A673 (cell line): ENCODE measurements at regions not wholly inside any gene's neighbourhood (a gene's known extent, or its start where the extent isn't known, plus 50 kb on each side); places are given as distances from the start of the nearest gene placed in this dataset.

Experiments used
- BruUV-seq: library from RNA; stranded (reverse); fragments of 400-500 nt; replicated peaks from 2 replicates; lab custom pipeline; 2021; lab: Mats Ljungman, UMichigan
- CTCF ChIA-PET: fragments of 300-600 bp; sonication (Branson Sonifier 250); formaldehyde crosslinking; loops from one replicate; lab custom pipeline; 2022; ENCODE audit warnings: antibody characterized with exemption; lab: Charles Lee
- POLR2A ChIA-PET: fragments of 300-600 bp; sonication (Branson Sonifier 250); formaldehyde crosslinking; loops from one replicate; lab custom pipeline; 2022; ENCODE audit warnings: antibody characterized with exemption; ENCODE audit not compliant: low non-redundant PET; lab: Charles Lee
- DNase-seq: peaks from one replicate; pipeline ENCODE4 v3.0.0-alpha.2; 2015; ENCODE audit warnings: low spot score
- H3K27ac ChIP-seq: fragments of 200-600 bp; sonication (generic); 2 replicates; pipeline ENCODE4 v1.5.1; 2016; ENCODE audit warnings: mixed run types, low read depth, mild to moderate bottlenecking, mixed read lengths, antibody characterized with exemption, low read length; ENCODE audit not compliant: poor library complexity, severe bottlenecking
- H3K27me3 ChIP-seq: fragments of 200-600 bp; sonication (generic); replicated peaks from 2 replicates; pipeline ENCODE4 v1.6.1; 2017; ENCODE audit warnings: mixed run types, low read depth, mild to moderate bottlenecking, mixed read lengths, antibody characterized with exemption, low read length; ENCODE audit not compliant: insufficient read depth, poor library complexity
- H3K36me3 ChIP-seq: fragments of 200-600 bp; sonication (generic); 2 replicates; pipeline ENCODE4 v1.6.1; 2016; ENCODE audit warnings: mixed run types, mild to moderate bottlenecking, mixed read lengths, antibody characterized with exemption, low read length; ENCODE audit not compliant: insufficient read depth, poor library complexity, severe bottlenecking
- H3K4me1 ChIP-seq: fragments of 200-600 bp; sonication (generic); 2 replicates; pipeline ENCODE4 v1.6.1; 2017; ENCODE audit warnings: mixed run types, mild to moderate bottlenecking, mixed read lengths, antibody characterized with exemption, low read length; ENCODE audit not compliant: insufficient read depth, poor library complexity, severe bottlenecking
- H3K4me3 ChIP-seq: fragments of 200-600 bp; sonication (generic); 2 replicates; pipeline ENCODE4 v1.5.1; 2016; ENCODE audit warnings: low read depth, mixed run types, mild to moderate bottlenecking, mixed read lengths, low read length; ENCODE audit not compliant: poor library complexity, severe bottlenecking
- H3K9me3 ChIP-seq: fragments of 200-600 bp; sonication (generic); 2 replicates; pipeline ENCODE4 v1.6.1; 2016; ENCODE audit warnings: mixed run types, low read depth, mild to moderate bottlenecking, mixed read lengths, antibody characterized with exemption, low read length; ENCODE audit not compliant: poor library complexity, severe bottlenecking
- CTCF ChIP-seq: fragments of 300-800, 200-600 bp; sonication (generic); conservative IDR thresholded peaks from 2 replicates; pipeline ENCODE4 v1.5.1; 2017; ENCODE audit warnings: low read depth, mild to moderate bottlenecking, antibody characterized with exemption, low read length, moderate library complexity, mixed read lengths
- EZH2 ChIP-seq: fragments of 200-600 bp; sonication (generic); IDR thresholded peaks from 2 replicates; pipeline ENCODE4 v1.6.1; 2017; ENCODE audit warnings: borderline replicate concordance, low read depth, mild to moderate bottlenecking, mixed read lengths, antibody characterized with exemption, low read length; ENCODE audit not compliant: poor library complexity, severe bottlenecking
- intact Hi-C: fragments of 100-400 bp; cut with micrococcal nuclease; formaldehyde crosslinking; loops from one replicate; pipeline ENCODE4 v1.10.0; 2022; ENCODE audit not compliant: unreplicated experiment

- H3K27me3 ChIP-seq, result no peaks in the 10 kb centered on the region
- H3K4me1 ChIP-seq, result no peaks in the 10 kb centered on the region
- DNase-seq, result no peak
- no TSS peak for BruUV-seq
- TF ChIP-seq CTCF (no peak), EZH2 (no peak)
- intact Hi-C loops, result no loop called here
- H3K4me3 ChIP-seq, result no peak overlapping the region
- CTCF ChIA-PET, result no interaction called here
- no peaks in the 10 kb centered on the region for H3K36me3 ChIP-seq
- no peak overlapping the region for H3K27ac ChIP-seq
- no peaks in the 10 kb centered on the region for H3K9me3 ChIP-seq
- POLR2A ChIA-PET, result no interaction called here
These were observed 142.4 kb upstream of the TLR4 start for GRCh38 chr9:117561761-117562160.

- BruUV-seq, result no TSS peak
- Histone ChIP-seq H3K36me3 (no peaks in the 10 kb centered on the region), H3K27ac (no peak overlapping the region), H3K4me1 (no peaks in the 10 kb centered on the region), H3K27me3 (no peaks in the 10 kb centered on the region), H3K9me3 (no peaks in the 10 kb centered on the region), H3K4me3 (no peak overlapping the region)
- intact Hi-C loops, result loop anchor here (2.0 kb wide), 1 partner anchor 69 kb away; no protein-coding TSS in a partner anchor
- ChIA-PET CTCF (interaction anchor here (0.6 to 0.7 kb wide), 2 partner anchors 68 to 819 kb away, joined by 3 to 5 read pairs; no protein-coding TSS in a partner anchor), POLR2A (no interaction called here)
- TF ChIP-seq CTCF (peak; percentile 72), EZH2 (no peak)
- DNase-seq, result peak; percentile 73
These were observed 141.2 kb upstream of the ASTN2 start for GRCh38 chr9:117555964-117556629.

- Histone ChIP-seq H3K4me1 (no peaks in the 10 kb centered on the region), H3K27ac (no peak overlapping the region), H3K4me3 (no peak overlapping the region), H3K27me3 (peaks cover 1% of the 10 kb centered on the region), H3K36me3 (no peaks in the 10 kb centered on the region), H3K9me3 (no peaks in the 10 kb centered on the region)
- CTCF ChIA-PET, result no interaction called here
- DNase-seq, result no peak
- POLR2A ChIA-PET, result no interaction called here
- intact Hi-C loops, result no loop called here
- BruUV-seq, result no TSS peak
- TF ChIP-seq EZH2, result no peak
- no peak for TF ChIP-seq CTCF
These were observed 138.0 kb upstream of the ASTN2 start for GRCh38 chr9:117552811-117553210.
